ENCODE measurements at regions not wholly inside any gene's neighbourhood (a gene's known extent, or its start where the extent isn't known, plus 50 kb on each side); places are given as distances from the start of the nearest gene placed in this dataset.

- H3K4me3 ChIP-seq (ENCODE audit: low read depth, low read length): no peak overlapping the region
- TF ChIP-seq ZNF248 (tag by site-specific recombination; IDR thresholded peaks at IDR 0.05) (no peak), BCL11A (tag by site-specific recombination; IDR thresholded peaks at IDR 0.05; ENCODE audit: low read depth) (no peak), ZBTB6 (tag by site-specific recombination; IDR thresholded peaks at IDR 0.05) (no peak)
- H3K36me3 ChIP-seq (ENCODE audit: control insufficient read depth in 2 of 2, insufficient read depth in 1 of 2, low read length in 2 of 2): no peaks in the 10 kb centered on the region
- CTCF ChIA-PET: no interaction called here
- no peaks in the 10 kb centered on the region for H3K9me3 ChIP-seq (ENCODE audit: control insufficient read depth, insufficient read depth, low read depth, low read length)
- H3K4me1 ChIP-seq (ENCODE audit: control insufficient read depth, insufficient read depth, low read length): no peaks in the 10 kb centered on the region
- POLR2A ChIA-PET: no interaction called here
- no peak overlapping the region for H3K27ac ChIP-seq (ENCODE audit: extremely low read depth, low read depth, low read length)
Observed at GRCh38 chr15:87219650-87220615, 1036.6 kb downstream of the NTRK3 start.

- Histone ChIP-seq H3K9me3 (ENCODE audit: control insufficient read depth, insufficient read depth, low read depth, low read length) (no peaks in the 10 kb centered on the region), H3K27ac (ENCODE audit: extremely low read depth, low read depth, low read length) (no peak overlapping the region), H3K4me3 (ENCODE audit: low read depth, low read length) (no peak overlapping the region), H3K36me3 (ENCODE audit: control insufficient read depth in 2 of 2, insufficient read depth in 1 of 2, low read length in 2 of 2) (no peaks in the 10 kb centered on the region), H3K4me1 (ENCODE audit: control insufficient read depth, insufficient read depth, low read length) (no peaks in the 10 kb centered on the region)
- POLR2A ChIA-PET: interaction anchor here (0.5 kb wide), 1 partner anchor 105 kb away, joined by 3 read pairs; no protein-coding TSS in a partner anchor
- TF ChIP-seq KLF7 (tag by site-specific recombination; IDR thresholded peaks at IDR 0.05; ENCODE audit: borderline replicate concordance): no peak
- TF ChIP-seq KLF1 (tag by site-specific recombination; IDR thresholded peaks at IDR 0.05): no peak
- TF ChIP-seq GLI2 (tag by site-specific recombination; IDR thresholded peaks at IDR 0.05; ENCODE audit: borderline replicate concordance, low read depth): no peak
- no peak for TF ChIP-seq ZNF830 (tag by site-specific recombination; IDR thresholded peaks at IDR 0.05; ENCODE audit: low read depth)
- TF ChIP-seq ZNF530 (tag by site-specific recombination; IDR thresholded peaks at IDR 0.05; ENCODE audit: low read depth): no peak
- TF ChIP-seq ZFP69B (tag by site-specific recombination; IDR thresholded peaks at IDR 0.05): no peak
- no peak for TF ChIP-seq HOXA7 (CRISPR knock-in tag; IDR thresholded peaks at IDR 0.05; ENCODE audit: borderline replicate concordance)
- no peak for TF ChIP-seq ZNF664 (tag by site-specific recombination; IDR thresholded peaks at IDR 0.05)
- TF ChIP-seq ZBTB11 (tag by site-specific recombination; conservative IDR thresholded peaks at IDR 0.05; ENCODE audit: low read depth): no peak
- TF ChIP-seq ZNF23 (tag by site-specific recombination; IDR thresholded peaks at IDR 0.05; ENCODE audit: borderline replicate concordance): no peak
- no peak for TF ChIP-seq ZNF513 (tag by site-specific recombination; IDR thresholded peaks at IDR 0.05)
- no peak for TF ChIP-seq ZNF16 (tag by site-specific recombination; IDR thresholded peaks at IDR 0.05; ENCODE audit: low read depth)
- TF ChIP-seq SCRT2 (tag by site-specific recombination; IDR thresholded peaks at IDR 0.05): no peak
- no peak for TF ChIP-seq ZNF169 (tag by site-specific recombination; IDR thresholded peaks at IDR 0.05)
- no peak for TF ChIP-seq PBX3 (CRISPR knock-in tag; IDR thresholded peaks at IDR 0.05)
- CTCF ChIA-PET: no interaction called here
Observed at GRCh38 chr15:87215100-87215499, 1041.4 kb downstream of the NTRK3 start.
